ENCODE measurements at regions not wholly inside any gene's neighbourhood (a gene's known extent, or its start where the extent isn't known, plus 50 kb on each side); places are given as distances from the start of the nearest gene placed in this dataset.

DNA sequence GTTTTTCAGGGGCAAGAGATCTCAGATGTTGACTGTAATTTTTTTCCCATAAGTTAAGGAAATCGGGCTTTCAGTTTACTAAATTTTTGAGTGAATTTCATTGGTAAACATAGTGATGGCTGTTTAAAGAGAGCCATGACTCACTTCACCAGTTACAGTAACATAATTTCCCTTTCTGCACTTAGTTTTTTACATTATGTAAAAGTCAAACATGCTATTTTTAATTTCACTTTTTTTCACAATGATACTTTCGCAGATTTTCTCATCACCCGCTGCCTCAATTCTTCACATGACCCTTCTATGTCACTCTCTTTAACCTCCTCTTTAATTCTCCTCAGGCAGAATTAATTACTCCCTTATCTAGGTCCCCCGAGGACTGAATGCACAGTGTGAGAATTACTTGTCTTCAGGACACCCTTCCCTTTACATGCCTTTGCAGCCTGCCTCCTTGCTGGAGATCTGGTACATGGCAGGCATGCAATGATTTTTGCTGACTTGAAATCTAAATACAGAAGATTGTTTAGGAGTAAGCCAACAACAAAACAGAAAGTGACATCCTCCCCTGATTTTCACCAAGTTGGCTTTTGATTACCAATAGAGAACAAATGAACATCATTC is 217.5 kb upstream of the S1PR3 start (continued):
- TF ChIP-seq, protein P1, sequence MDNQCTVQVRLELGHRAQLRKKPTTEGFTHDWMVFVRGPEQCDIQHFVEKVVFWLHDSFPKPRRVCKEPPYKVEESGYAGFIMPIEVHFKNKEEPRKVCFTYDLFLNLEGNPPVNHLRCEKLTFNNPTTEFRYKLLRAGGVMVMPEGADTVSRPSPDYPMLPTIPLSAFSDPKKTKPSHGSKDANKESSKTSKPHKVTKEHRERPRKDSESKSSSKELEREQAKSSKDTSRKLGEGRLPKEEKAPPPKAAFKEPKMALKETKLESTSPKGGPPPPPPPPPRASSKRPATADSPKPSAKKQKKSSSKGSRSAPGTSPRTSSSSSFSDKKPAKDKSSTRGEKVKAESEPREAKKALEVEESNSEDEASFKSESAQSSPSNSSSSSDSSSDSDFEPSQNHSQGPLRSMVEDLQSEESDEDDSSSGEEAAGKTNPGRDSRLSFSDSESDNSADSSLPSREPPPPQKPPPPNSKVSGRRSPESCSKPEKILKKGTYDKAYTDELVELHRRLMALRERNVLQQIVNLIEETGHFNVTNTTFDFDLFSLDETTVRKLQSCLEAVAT (IDR thresholded peaks at IDR 0.05): no peak

DNA sequence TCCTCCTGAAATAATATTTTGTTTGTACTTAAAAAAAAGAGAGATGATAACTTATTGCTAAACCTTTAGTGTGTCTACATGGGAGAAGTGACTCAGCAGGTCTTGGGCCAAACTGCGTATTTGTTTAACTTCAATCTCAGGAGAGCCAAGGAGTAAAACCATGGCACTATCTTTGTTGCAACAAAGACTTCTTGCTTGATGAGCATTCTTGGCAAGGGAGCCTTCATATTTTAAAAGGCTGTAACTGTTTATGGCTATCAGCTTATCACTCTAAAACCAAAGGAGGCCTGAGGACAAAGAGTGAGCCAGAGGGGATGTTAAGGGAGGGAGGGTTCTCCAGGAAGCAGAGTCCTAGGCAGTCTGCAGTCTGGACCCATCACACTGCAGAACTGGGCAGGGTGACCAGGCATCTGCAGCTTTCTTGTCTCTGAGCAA is 216.2 kb upstream of the S1PR3 start:
- Histone ChIP-seq H3K4me1 (ENCODE audit: control insufficient read depth, insufficient read depth, low read length) (peaks cover 5% of the 10 kb centered on the region; the same call in 1 of the 2 replicates), H3K9me3 (replicated peaks; ENCODE audit: control insufficient read depth, insufficient read depth, low read length) (no peaks in the 10 kb centered on the region), H3K9ac (ENCODE audit: control insufficient read depth, insufficient read depth, low read length) (no peak overlapping the region), H3K79me2 (ENCODE audit: control insufficient read depth, insufficient read depth, low read length) (no peaks in the 10 kb centered on the region), H3K36me3 (ENCODE audit: control insufficient read depth in 2 of 2, insufficient read depth in 2 of 2, low read length in 1 of 2) (no peaks in the 10 kb centered on the region), H2AFZ (ENCODE audit: control insufficient read depth, low read depth, low read length) (no peak overlapping the region), H3K27me3 (replicated peaks in 1 of 2; ENCODE audit: control insufficient read depth in 2 of 2, insufficient read depth in 2 of 2, low read length in 1 of 2) (no peaks in the 10 kb centered on the region), H4K20me1 (ENCODE audit: control insufficient read depth, insufficient read depth) (no peaks in the 10 kb centered on the region), H3K27ac (ENCODE audit: control insufficient read depth, insufficient read depth) (no peak overlapping the region), H3K4me2 (ENCODE audit: control insufficient read depth, insufficient read depth) (no peak overlapping the region), H3K4me3 (no peak overlapping the region)
- SMC1A ChIA-PET (ENCODE audit: uncharacterized antibody, unreplicated experiment): no interaction called here
- intact Hi-C loops (cut with micrococcal nuclease; ENCODE audit: unreplicated experiment): no loop called here
- no peak for TF ChIP-seq SPI1 (IDR thresholded peaks at IDR 0.05; ENCODE audit: borderline replicate concordance, insufficient read depth, low read depth, low read length)
- no peak for ATAC-seq
- 36% methylated on average over 1 of the region's 1 CpG for WGBS (ENCODE audit: insufficient coverage, insufficient replicate concordance, low lambda C conversion rate, missing lambda C conversion rate)
- POLR2A ChIA-PET: no interaction called here
- in situ Hi-C loops (cut with MboI): no loop called here
- no TSS peak for BruUV-seq (replicated peaks)
- CTCF ChIA-PET: no interaction called here
- FAIRE-seq: no peak
- RAD21 ChIA-PET (ENCODE audit: unreplicated experiment): no interaction called here
- no peak for DNase-seq (ENCODE audit: low read depth, low spot score)

DNA sequence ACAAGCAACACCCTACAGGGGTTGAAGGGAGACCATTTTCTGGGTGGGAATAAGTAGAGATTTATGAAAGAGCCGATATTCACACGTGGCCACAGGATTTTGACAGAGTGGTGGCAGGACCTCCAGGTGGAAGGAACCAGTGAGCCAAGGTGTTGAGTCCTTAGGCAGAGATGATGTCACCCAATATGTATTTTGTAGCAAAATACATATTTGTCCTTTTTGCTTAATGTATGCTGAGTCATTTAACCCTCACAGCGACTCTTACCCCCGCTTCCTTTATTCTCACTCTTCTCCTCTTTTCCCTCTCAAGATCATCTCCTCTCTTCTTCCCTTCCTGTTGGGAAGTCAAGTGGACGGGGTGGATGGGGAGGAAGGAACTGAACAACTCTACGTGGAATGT is 215.7 kb upstream of the S1PR3 start:
- WGBS (ENCODE audit: insufficient coverage, insufficient replicate concordance, low lambda C conversion rate, missing lambda C conversion rate): 28% methylated on average over 6 of the region's 6 CpGs

More for the DNA sequence above, 215.7 kb upstream of the S1PR3 start:
- intact Hi-C loops (cut with micrococcal nuclease; ENCODE audit: unreplicated experiment): no loop called here
- Histone ChIP-seq H3K4me1 (ENCODE audit: control insufficient read depth, insufficient read depth, low read length) (peaks cover 5% of the 10 kb centered on the region; the same call in 1 of the 2 replicates), H3K4me2 (ENCODE audit: control insufficient read depth, insufficient read depth) (no peak overlapping the region), H3K4me3 (no peak overlapping the region), H3K9me3 (replicated peaks; ENCODE audit: control insufficient read depth, insufficient read depth, low read length) (no peaks in the 10 kb centered on the region), H3K27ac (ENCODE audit: control insufficient read depth, insufficient read depth) (no peak overlapping the region), H3K27me3 (replicated peaks in 1 of 2; ENCODE audit: control insufficient read depth in 2 of 2, insufficient read depth in 2 of 2, low read length in 1 of 2) (no peaks in the 10 kb centered on the region), H3K9ac (ENCODE audit: control insufficient read depth, insufficient read depth, low read length) (no peak overlapping the region), H4K20me1 (ENCODE audit: control insufficient read depth, insufficient read depth) (no peaks in the 10 kb centered on the region), H3K79me2 (ENCODE audit: control insufficient read depth, insufficient read depth, low read length) (no peaks in the 10 kb centered on the region), H2AFZ (ENCODE audit: control insufficient read depth, low read depth, low read length) (no peak overlapping the region), H3K36me3 (ENCODE audit: control insufficient read depth in 2 of 2, insufficient read depth in 2 of 2, low read length in 1 of 2) (no peaks in the 10 kb centered on the region)
- no TSS peak for BruUV-seq (replicated peaks)
- in situ Hi-C loops (cut with MboI): no loop called here
- RAD21 ChIA-PET (ENCODE audit: unreplicated experiment): no interaction called here
- SMC1A ChIA-PET (ENCODE audit: uncharacterized antibody, unreplicated experiment): no interaction called here
- POLR2A ChIA-PET: no interaction called here
- FAIRE-seq: no peak
- CTCF ChIA-PET: no interaction called here
- ATAC-seq: no peak
- TF ChIP-seq RBBP5 (conservative IDR thresholded peaks at IDR 0.05) (no peak), MEF2A (IDR thresholded peaks at IDR 0.05; ENCODE audit: insufficient read depth, low read depth, low read length) (no peak), SUZ12 (IDR thresholded peaks at IDR 0.05; ENCODE audit: unreplicated experiment) (no peak), RB1 (IDR thresholded peaks at IDR 0.05; ENCODE audit: borderline replicate concordance) (no peak)
- TF ChIP-seq, protein P2, sequence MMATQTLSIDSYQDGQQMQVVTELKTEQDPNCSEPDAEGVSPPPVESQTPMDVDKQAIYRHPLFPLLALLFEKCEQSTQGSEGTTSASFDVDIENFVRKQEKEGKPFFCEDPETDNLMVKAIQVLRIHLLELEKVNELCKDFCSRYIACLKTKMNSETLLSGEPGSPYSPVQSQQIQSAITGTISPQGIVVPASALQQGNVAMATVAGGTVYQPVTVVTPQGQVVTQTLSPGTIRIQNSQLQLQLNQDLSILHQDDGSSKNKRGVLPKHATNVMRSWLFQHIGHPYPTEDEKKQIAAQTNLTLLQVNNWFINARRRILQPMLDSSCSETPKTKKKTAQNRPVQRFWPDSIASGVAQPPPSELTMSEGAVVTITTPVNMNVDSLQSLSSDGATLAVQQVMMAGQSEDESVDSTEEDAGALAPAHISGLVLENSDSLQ (IDR thresholded peaks at IDR 0.05): no peak
- TF ChIP-seq, protein P3, sequence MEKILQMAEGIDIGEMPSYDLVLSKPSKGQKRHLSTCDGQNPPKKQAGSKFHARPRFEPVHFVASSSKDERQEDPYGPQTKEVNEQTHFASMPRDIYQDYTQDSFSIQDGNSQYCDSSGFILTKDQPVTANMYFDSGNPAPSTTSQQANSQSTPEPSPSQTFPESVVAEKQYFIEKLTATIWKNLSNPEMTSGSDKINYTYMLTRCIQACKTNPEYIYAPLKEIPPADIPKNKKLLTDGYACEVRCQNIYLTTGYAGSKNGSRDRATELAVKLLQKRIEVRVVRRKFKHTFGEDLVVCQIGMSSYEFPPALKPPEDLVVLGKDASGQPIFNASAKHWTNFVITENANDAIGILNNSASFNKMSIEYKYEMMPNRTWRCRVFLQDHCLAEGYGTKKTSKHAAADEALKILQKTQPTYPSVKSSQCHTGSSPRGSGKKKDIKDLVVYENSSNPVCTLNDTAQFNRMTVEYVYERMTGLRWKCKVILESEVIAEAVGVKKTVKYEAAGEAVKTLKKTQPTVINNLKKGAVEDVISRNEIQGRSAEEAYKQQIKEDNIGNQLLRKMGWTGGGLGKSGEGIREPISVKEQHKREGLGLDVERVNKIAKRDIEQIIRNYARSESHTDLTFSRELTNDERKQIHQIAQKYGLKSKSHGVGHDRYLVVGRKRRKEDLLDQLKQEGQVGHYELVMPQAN (conservative IDR thresholded peaks at IDR 0.05): no peak
- no peak for DNase-seq (ENCODE audit: low read depth, low spot score)
